ENCODE measurements at regions not wholly inside any gene's neighbourhood (a gene's known extent, or its start where the extent isn't known, plus 50 kb on each side); places are given as distances from the start of the nearest gene placed in this dataset.
"Not testable (repeated sequence)": the region's sequence is repeated elsewhere in the genome, so short reads cannot be mapped to it uniquely, and the experiment has no call there.

DNA sequence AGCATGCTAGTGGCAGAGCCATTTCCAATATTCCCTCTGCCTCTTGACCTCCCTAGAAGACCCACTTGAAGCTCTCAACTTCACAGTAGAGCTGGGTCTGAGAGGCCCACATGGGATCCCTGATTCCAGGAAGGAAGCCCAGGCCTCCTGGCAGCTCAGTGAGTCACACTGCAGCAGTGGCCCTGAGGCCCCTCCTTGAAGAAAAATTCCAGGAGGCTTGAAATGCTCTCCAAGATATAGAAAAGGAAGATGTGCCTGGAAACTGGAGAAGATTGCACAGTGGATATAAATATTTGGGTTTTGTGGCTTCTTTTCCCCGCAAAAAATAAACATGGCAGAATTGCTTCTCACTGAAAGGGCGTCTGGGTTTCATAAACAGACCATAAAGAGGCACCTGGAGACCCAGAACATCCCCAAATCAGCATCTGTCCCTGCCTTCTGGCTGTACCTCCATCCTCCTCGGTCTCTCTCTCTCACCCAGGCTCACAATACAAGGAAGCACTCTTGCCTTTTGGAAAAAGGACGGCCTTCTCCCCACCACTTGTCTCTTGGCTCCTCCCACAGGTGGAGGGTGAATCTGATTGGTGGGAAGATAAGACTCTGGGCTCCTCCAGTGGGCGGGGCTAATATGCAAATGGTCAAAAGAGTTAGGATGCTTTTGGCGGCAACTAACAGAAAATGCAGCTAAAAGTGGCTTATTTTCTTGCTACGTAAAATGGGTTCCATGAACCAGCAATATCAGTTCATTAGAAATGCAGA lies 200.0 kb upstream of the SULF2 start:
- DNase-seq (ENCODE audit: low read depth in 2 of 2): no peak

DNA sequence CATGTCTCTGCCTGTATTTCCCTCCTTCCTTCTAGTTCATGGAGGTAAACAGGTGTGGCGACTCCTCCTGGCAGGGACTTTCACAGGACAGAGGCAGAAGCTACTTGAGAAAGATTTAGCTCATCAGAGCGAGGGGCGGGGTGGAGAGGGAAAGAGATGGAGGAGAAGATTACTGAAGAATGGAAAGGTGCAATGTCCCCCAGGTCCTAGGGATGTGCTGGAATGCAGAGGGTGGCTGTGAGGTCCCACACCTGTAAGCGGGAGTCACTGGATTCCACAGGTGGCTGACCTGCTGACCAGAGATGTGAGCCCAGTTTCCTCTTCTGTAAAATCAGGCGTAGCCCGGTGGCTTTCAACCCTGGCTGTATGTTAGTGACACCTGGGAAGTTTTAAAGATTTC lies 199.2 kb upstream of the SULF2 start:
- no peak for DNase-seq (ENCODE audit: low read depth in 2 of 2)

DNA sequence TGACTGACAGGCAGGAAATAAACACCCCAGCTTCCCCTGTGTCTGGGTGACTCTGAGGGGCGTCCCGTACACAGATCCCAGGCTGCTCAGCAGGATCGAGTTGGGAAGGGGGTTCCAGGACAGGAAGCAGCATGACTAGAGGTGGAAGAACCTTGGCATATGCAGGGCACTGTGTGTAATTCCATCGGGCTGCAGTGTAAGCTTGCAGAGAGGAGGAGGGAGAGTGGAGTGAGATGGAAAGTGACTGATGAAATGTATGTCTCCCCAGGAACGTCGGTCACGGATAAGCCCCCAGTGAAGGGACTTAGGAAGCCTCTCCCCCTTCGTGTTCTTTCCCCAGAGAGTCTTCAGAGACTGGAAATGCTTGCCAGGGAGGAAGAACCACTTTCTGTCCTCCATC lies 198.4 kb upstream of the SULF2 start:
- DNase-seq (ENCODE audit: low read depth in 2 of 2): not testable (repeated sequence)

DNA sequence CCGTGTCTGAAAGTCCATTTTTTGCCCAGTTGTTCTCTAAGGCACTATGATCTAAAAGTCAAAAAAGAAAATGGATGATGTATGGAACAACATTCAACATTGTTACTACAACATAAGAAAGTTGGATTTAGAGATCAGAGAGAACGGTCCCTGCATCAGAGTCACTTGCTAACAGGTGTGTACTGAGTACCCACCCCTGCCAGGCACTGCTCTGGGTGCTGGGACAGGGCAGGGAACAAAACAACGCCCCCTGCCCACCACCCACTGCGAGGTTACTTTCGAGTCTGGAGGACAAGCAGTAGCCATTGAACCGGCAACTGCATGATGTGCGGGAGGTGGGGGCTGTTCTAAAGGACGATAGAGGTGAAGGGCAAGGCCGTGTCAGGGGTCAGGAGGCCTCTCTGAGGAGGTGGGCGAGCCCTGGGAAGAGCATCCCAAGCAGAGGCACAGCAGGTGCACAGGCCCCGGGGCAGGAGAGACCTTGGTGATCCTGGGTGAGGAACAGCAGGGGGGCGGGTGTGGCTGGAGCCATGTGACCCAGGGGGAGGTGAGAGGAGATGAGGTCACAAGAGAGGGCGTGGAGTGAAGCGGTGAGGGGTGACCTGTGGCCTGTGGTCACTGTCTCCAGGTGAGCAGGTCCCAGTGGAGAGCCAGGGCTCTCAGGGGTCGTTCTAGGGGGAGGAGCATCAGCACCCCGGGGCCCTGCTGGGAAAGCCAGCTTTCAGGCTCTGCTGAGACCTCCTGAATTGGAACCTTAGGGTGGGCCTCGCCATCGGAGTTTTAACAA lies 197.5 kb upstream of the SULF2 start:
- no peak for DNase-seq (ENCODE audit: low read depth in 2 of 2)

DNA sequence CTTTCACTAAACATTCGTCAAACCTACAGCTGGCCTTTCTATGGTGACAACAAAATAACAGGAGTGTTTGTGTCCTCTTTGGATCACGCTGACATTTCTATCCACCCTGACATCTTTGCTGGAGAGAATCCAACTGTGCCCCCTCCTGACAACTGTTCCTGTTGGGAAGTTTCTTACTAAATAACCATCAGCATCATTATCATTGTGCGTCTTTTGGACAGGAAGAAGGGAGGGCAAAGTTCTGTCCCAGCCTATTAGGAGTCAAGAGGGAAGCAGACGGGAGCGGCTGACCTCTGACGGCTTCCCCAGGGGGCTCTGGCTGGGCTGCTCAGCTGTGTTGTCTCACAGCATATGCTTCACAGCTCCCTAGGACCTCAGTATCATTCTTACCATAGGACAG lies 195.9 kb upstream of the SULF2 start:
- DNase-seq (ENCODE audit: low read depth in 2 of 2): no peak

DNA sequence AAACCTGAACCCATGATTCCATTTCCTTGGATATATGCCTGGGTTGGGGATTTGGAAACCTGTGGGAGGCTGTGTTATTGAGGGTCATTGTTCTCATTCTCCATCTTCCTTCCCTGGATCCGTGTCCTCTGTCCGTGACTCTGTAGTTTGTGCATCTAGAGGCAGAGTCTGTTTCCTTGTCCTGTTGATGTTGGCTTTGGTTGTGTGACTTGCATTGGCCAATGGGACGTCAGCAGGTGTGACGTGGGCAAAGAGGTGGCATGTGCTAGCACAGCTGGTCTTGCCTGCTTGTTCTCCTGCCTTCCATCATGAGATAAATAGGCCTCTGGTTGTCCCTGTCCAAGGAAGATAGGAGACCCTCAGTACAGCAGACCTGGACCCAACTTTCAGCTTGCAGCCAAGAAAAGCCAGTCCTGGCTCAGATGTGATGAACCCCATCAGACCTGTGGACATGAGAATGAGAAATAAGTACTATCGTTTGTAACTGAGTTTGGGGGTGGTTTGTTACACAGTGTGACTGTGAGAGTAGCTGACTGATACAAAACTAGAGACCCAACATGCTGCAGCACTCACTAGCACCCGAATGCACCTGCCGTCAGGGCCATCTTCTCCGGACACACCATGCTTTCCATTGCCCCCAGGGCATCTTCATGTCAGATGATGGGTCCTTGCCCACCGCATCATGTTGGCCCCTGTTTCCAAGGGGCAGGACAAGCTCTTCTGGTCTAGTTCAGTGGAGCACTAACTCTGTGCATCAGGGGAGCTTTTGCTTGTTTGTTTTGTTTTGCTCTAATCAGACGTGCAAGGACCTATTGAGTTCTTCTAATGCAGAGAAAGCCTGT lies 195.3 kb upstream of the SULF2 start:
- no peak for DNase-seq (ENCODE audit: low read depth in 2 of 2)

DNA sequence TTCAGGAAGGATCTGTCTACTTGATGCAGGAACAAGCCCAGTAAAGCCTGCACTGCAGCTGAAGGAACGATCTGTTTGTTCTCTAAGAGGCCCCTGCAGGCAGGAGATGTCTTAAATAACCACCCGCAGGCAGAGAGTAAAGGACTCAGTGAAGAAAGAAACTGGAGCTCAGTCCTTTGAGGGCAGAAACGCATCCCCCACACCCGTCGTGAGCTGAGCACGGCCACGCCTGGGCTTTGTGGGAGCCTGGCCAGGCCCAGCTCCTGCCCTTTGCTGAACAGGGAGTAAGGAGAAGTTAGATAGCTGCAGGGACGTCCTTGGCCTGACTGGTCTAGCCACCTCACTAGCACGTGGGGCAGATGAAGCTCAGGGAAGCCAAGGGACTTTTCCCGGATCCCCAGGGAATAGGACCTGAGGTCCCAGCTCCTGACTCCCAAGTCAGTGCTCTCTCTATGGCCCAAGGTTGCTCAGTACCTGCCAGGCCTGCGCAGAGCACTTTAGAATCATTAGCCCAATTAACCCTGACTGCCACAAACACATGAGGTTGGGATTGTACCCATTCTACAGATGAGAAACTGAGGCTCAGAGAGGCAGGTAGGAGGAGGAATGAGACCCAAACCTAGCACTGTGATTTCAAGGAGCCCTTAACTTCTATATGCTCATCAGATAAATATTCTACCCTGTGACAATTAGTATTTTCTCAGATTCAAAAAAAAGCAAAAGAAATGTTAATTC lies 194.2 kb upstream of the SULF2 start:
- not testable (repeated sequence) for DNase-seq (ENCODE audit: low read depth in 2 of 2)

DNA sequence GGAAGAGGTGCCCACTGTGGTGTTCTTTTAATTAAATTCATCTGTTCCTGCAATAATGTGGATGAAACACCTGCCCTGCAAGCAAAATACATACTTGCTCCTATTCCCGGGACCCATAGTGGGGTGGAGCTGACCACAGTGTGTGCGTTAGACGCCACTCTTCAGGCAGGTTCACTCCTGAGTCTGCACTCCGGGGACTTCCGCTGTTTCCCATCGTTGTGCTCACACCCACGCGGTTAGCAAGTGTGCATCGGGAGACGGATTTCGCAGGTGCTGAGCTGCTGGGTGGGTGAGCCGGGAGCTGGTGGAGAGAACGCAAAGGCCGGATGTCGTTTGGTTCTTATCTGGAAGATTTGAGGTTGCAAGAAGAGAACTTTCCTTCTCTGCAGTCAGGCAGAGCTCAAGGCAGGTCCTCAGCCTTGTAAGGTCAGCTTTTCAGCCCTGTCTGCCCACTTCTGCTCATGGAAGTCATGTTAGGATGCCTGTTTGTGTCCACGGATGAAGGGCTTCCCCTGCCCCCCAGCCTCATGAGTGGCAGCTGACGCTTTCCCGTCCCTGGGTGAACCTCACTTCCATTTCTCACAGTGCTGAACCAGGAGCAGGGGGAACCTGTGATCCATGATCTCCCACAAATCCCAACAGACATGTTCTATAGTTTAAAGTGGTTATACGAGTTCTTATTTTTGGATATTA lies 193.3 kb upstream of the SULF2 start:
- DNase-seq (ENCODE audit: low read depth in 2 of 2): not testable (repeated sequence)

DNA sequence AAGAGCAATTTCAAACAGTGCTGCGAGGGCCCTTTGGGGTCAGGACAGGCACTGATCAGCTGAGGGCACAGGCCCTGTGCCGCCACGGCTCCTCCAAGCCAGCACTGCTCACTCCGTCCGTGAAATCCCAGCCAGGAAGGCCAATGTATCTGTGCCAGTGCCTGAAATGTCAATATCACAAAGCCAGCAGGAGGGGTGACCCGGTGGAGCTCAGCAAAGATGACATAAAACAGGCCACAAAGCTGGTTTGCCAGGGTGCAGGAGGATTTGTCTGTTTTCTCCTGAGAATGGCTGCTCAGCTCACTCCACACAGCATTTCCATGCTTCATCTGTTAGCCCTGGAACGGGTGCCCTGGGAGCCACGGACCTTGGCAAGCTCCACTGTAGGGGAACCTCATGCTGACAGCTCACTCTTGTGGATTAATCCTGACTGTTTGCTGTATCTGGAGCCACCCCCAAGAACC lies 192.5 kb upstream of the SULF2 start:
- DNase-seq (ENCODE audit: low read depth in 2 of 2): not testable (repeated sequence)

DNA sequence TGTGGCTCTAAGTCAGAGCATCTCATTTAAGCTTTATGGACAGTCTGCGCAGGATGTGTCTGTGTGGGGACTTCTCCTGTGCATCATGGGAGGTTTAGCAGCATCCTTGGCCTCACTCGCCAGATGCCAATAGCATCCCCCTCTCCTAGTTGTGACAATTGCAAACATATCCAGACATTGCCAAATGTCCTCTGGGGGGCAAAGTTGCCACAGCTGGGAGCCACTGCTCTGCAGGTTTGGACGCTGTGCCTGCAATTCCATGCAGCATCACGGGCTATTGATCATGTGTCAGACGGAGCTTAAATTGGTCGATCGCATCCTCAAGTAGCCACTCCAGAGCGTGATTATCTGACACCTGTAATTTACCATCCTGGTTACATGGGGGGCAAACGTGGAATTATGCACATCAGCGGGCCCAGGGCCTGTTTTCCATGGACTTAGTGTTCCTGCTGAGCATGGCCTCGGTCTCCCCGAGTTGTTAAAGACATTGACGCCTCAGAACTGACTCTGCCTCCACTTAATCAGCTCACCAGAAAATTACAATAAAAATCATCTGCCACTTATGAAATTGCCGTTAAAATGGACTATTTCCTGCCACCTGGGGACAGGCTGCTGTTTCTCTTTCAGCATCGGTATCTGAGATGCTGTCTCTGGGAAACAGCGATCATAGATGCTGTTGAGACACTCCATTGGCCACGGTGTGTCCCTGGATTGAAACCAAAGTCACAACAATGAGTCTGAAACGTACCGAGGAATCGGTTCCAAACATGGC lies 191.9 kb upstream of the SULF2 start:
- not testable (repeated sequence) for DNase-seq (ENCODE audit: low read depth in 2 of 2)

DNA sequence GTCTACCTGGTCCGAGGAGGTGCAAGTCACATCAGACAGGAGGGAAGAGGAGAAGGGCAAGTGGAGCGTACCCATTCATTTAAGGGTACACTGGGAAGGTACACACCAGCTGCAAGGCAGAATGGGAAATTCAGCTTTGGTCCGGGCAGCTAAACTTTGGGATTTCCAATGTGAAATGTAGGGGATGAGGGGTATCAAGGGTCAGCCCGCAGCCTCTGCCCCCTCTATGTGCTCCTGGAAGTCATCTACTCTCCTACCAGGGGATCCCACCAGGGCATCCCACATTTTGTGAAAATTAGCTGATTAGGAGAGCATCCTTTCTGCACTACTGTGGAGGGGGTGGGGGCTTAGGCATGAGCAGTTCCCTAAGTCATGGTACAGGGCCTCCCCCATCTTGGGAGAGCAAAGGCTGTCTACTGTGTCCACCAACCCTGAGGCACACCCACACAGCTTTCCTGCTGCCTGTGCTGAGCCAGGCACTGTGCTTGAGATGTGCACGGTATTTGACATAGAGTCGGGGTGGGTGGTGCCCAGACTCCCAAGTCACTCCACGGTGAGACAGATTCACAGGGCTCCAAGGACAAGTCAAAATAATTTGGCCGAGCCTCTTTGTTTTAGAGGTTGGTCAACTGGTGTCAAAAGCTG lies 189.1 kb upstream of the SULF2 start:
- DNase-seq (ENCODE audit: low read depth in 2 of 2): no peak

DNA sequence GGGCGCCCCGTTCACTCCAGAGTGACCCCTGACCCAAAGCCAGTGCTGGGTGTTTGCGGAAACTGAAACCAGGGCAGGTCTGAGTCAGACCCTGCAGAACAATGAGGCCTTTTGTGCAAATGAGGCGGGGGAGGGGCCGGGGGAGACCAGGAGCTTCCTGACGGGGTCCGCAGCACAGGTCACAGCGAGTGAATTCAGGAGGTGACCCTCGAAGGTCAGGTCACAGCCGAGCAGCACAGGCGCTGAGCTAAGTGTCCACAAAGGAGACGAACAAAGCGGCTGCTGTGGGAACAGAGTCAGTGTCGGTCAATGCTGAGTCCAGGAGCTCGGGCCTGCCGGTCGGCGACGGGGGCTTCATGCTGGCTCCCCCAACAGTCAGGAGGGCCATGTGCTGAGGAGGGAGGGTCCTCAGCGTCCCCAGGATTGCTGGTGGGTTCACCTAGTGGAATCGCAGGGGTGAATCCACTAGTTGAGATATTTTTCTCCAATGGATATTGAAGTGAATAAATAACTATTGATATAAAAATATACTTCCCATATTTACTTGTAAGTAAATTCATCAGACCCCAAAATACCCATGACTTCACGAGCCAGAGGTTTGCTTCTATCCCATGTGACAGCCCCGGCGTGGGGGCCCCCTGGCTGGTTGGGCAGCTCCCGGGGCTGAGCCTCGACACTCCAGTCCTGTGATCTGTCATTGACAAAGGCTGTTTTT lies 188.4 kb upstream of the SULF2 start:
- DNase-seq (ENCODE audit: low read depth in 2 of 2): no peak

DNA sequence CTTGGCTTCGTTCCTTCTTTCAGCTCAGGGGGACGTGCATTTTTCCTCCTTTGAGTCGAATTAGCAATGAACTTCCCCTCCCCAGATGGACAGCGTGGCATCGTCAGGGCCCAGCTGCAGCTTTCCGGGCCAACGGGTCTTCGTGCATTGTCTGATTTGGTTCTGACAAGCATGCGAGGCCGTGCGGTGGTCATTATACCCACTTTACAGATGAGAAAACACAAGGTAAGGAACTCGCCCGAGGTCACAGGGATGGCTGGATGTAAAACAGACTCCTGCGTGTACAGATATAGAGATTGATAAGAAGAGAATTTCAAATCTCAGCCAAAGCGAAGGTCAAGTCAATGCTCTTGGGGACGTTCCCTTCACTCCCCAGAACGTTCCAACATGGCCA lies 187.6 kb upstream of the SULF2 start:
- no peak for DNase-seq (ENCODE audit: low read depth in 2 of 2)

DNA sequence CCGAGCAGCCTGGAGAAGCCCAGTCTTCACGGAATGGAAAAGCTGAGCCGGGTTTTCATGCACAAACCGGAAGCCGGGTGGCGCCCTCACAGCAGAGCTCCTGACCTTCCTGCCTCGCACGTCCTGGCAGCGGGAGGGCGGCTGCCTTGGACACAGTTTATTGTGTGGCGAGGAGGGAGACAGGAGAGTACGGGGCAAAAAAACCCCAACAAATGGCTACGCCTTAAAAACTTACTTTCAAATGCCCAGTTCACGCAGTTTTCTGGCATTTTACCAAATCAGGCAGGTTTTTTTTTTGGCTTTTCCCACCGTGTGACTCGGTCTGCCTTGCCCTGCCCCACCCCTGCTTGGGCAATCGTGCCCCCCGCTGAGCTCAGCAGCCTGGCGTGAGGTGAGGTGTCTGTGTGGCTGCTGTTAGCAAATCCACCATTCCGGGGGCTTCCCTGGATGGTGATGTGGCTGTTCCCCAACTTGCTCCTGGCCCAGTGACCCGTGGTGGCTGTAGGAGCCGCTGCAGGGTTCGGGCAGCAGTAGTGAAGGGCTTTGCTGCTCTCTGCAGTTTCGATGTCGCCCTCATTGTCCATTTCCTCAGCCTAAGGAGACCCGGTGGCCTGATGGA lies 187.1 kb upstream of the SULF2 start:
- not testable (repeated sequence) for DNase-seq (ENCODE audit: low read depth in 2 of 2)

DNA sequence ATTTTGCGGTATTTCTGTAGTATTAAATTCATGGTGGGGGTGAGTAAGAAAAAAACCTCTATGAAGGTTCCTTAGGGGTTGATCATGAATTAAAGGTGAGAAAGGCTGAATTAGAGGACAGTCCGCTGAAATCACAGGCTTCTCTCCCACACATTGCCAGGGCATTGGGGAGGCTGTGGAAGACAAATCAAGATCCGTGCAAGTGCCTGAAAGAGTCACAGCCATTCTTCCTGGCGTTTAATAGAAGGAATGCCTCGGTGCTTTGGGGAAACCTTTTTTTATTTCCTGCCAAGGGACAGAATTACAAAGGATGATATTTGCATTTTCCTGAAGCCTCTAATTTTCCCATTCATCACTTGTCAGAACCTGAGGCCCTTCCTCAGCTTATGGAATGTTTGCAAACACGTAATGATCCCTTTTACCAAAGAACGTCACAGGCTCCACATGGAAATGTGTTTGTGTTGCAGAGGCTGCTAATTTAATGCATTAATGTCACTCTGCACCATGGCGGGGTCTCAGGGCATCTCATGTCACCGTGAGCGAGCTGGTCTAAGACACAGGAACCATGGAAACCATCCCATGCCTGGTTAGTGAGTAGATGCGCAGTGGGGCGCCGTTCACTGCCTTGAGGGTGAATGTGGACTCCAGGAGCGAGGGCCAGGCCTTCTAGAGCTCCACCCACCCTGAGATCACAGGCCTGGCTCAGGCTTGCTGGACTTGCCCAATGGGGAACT lies 185.9 kb upstream of the SULF2 start:
- no peak for DNase-seq (ENCODE audit: low read depth in 2 of 2)

DNA sequence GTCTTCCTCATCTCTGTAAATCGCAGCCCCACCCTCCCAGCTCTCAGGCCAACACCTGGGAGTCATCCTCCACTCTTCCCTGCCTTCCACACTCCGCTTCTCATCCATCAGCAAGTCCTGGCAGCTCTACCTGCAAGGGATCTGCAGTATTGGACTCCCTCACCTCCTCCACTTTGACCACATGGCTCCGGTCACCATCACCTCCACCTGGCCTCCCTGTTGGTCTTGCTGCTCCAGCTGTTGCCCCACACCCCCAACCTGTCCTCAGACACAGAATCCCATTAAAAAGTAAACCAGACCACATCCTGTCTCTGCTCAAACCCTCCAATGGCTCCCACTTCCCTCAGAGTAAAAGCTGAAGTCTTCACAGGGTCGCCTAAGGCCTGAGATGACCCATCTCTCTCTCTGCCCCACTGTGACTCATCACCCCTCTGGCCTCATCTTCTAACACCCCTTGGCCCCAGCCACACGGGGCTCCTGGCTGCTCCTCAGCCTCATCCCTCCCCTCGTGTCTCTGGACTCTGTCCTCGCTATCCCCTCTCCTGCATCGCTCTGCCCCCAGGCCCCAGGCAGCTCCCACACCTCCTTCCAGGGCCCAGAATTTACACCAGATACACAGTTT lies 185.1 kb upstream of the SULF2 start:
- DNase-seq (ENCODE audit: low read depth in 2 of 2): no peak

DNA sequence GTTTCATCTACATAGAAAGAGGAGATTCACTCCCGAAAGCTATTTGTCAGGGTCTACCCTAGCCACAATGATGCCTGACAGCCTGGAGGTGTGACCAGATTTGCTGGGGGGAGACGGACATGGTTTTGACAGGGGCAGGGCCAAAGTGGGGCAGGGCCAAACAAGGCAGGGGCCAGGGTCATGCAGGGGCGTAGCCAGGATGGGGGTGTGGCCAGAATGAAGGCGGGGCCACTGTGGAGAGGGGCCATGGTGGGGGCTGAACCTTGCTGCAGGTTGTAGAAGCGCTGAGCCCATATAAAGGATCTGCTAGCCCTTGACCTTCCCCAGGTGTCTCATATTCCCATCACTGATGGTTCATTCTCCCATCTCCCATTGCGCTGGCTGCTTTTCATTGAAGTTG lies 184.1 kb upstream of the SULF2 start:
- no peak for DNase-seq (ENCODE audit: low read depth in 2 of 2)
